IMR-90 (cell line): ENCODE measurements at regions not wholly inside any gene's neighbourhood (a gene's known extent, or its start where the extent isn't known, plus 50 kb on each side); places are given as distances from the start of the nearest gene placed in this dataset.

Source experiments
- ATAC-seq: fragments of 200-7000 bp; cut with Tn5 transposase; 2 replicates; pipeline ENCODE4 v1.9.1; 2020; ENCODE audit warnings: low read depth, mild to moderate bottlenecking, moderate library complexity
- BruUV-seq: library from RNA; stranded (reverse); fragments of 400-500 nt; replicated peaks from 2 replicates; lab custom pipeline; 2021; lab: Mats Ljungman, UMichigan
- CTCF ChIA-PET: fragments of 300-600 bp; formaldehyde crosslinking; extraction: SDS; loops from one replicate; lab custom pipeline; 2021; ENCODE audit warnings: antibody characterized with exemption; lab: Yijun Ruan, JAX
- POLR2A ChIA-PET: fragments of 300-600 bp; sonication (Branson Sonifier 250); formaldehyde crosslinking; loops from one replicate; lab custom pipeline; 2022; ENCODE audit warnings: antibody characterized with exemption; ENCODE audit not compliant: unreplicated experiment; lab: Charles Lee
- DNase-seq: peaks from one replicate; pipeline ENCODE4 v3.0.0; 2013
- H2AFZ ChIP-seq: replicated peaks from 2 replicates; pipeline ENCODE3; 2013; ENCODE audit warnings: low read length, mild to moderate bottlenecking; ENCODE audit not compliant: poor library complexity
- H2AK5ac ChIP-seq: 2 replicates; pipeline ENCODE4 v1.6.1; 2013; ENCODE audit warnings: low read depth, low read length, inconsistent platforms
- H2AK9ac ChIP-seq: replicated peaks from 2 replicates; pipeline ENCODE3; 2013; ENCODE audit warnings: mild to moderate bottlenecking, low read depth, low read length, moderate library complexity; ENCODE audit not compliant: poor library complexity
- H2BK120ac ChIP-seq: 2 replicates; pipeline ENCODE4 v1.6.1; 2013; ENCODE audit warnings: low read depth, low read length, inconsistent platforms
- H2BK15ac ChIP-seq: 3 replicates; pipeline ENCODE4 v1.6.1; 2013; ENCODE audit warnings: low read depth, low read length, inconsistent platforms
- H2BK20ac ChIP-seq: 2 replicates; pipeline ENCODE4 v1.6.1; 2013; ENCODE audit warnings: low read depth, mild to moderate bottlenecking, inconsistent platforms, low read length, moderate library complexity
- H2BK5ac ChIP-seq: 2 replicates; pipeline ENCODE4 v1.6.1; 2013; ENCODE audit warnings: mild to moderate bottlenecking, low read depth, low read length, inconsistent platforms; ENCODE audit not compliant: poor library complexity, severe bottlenecking
- H3K14ac ChIP-seq: replicated peaks from 2 replicates; pipeline ENCODE4 v1.6.1; 2013; ENCODE audit warnings: low read depth, low read length, inconsistent platforms
- H3K18ac ChIP-seq: 2 replicates; pipeline ENCODE4 v1.6.1; 2013; ENCODE audit warnings: low read depth, low read length, control low read depth
- H3K23ac ChIP-seq: 2 replicates; pipeline ENCODE4 v1.6.1; 2013; ENCODE audit warnings: low read depth, low read length, inconsistent platforms
- H3K27ac ChIP-seq: 2 replicates; pipeline ENCODE4 v1.5.1; 2013; ENCODE audit warnings: mild to moderate bottlenecking, control low read depth, low read length; ENCODE audit not compliant: insufficient read depth
- H3K27me3 ChIP-seq: 2 replicates; pipeline ENCODE4 v1.6.1; 2013; ENCODE audit warnings: low read length; ENCODE audit not compliant: control insufficient read depth, insufficient read depth
- H3K36me3 ChIP-seq: 2 replicates; pipeline ENCODE4 v1.6.1; 2013; ENCODE audit warnings: low read length, mixed read lengths; ENCODE audit not compliant: control insufficient read depth, insufficient read depth
- H3K4ac ChIP-seq: 2 replicates; pipeline ENCODE4 v1.6.1; 2013; ENCODE audit warnings: low read depth, low read length, inconsistent platforms
- H3K4me1 ChIP-seq: 2 replicates; pipeline ENCODE4 v1.6.1; 2013; ENCODE audit warnings: low read length, mixed read lengths; ENCODE audit not compliant: control insufficient read depth, insufficient read depth
- H3K4me2 ChIP-seq: 2 replicates; pipeline ENCODE4 v1.6.1; 2013; ENCODE audit warnings: low read depth, mild to moderate bottlenecking, control low read depth, low read length, moderate library complexity
- H3K4me3 ChIP-seq: 2 replicates; pipeline ENCODE4 v1.5.1; 2013; ENCODE audit warnings: low read depth, mild to moderate bottlenecking, control low read depth, low read length, moderate library complexity; ENCODE audit not compliant: insufficient read depth
- H3K56ac ChIP-seq: 2 replicates; pipeline ENCODE4 v1.6.1; 2013; ENCODE audit warnings: low read length, inconsistent platforms; ENCODE audit not compliant: insufficient read depth; ENCODE audit errors: extremely low read depth
- H3K79me1 ChIP-seq, 2 experiments: 2 replicates each; pipeline ENCODE4 v1.6.1; 2013; ENCODE audit warnings: low read length in 2 of 2, inconsistent platforms in 1 of 2, low read depth in 1 of 2
- H3K9ac ChIP-seq: 2 replicates; pipeline ENCODE4 v1.6.1; 2013; ENCODE audit warnings: low read depth, low read length, control low read depth
- H3K9me1 ChIP-seq: 2 replicates; pipeline ENCODE4 v1.6.1; 2013; ENCODE audit warnings: low read length, inconsistent platforms; ENCODE audit not compliant: insufficient read depth
- H3K9me3 ChIP-seq: 2 replicates; pipeline ENCODE4 v1.6.1; 2013; ENCODE audit warnings: low read length; ENCODE audit not compliant: control insufficient read depth, insufficient read depth
- H4K20me1 ChIP-seq: 2 replicates; pipeline ENCODE4 v1.6.1; 2013; ENCODE audit warnings: low read length, inconsistent platforms; ENCODE audit not compliant: insufficient read depth
- H4K5ac ChIP-seq: 2 replicates; pipeline ENCODE4 v1.6.1; 2013; ENCODE audit warnings: mild to moderate bottlenecking, low read depth, low read length, control low read depth
- H4K8ac ChIP-seq, 2 experiments: 2 replicates each; pipeline ENCODE4 v1.6.1; 2013; ENCODE audit warnings: low read depth in 2 of 2, low read length in 2 of 2, control low read depth in 1 of 2, inconsistent platforms in 1 of 2
- H4K91ac ChIP-seq: 2 replicates; pipeline ENCODE4 v1.6.1; 2013; ENCODE audit warnings: low read depth, low read length, inconsistent platforms; ENCODE audit not compliant: insufficient read depth
- CEBPB ChIP-seq: IDR thresholded peaks from 2 replicates; pipeline ENCODE4 v1.6.1; 2012; ENCODE audit warnings: low read depth, low read length, improper control_type of control experiment
- MAZ ChIP-seq: IDR thresholded peaks from 2 replicates; pipeline ENCODE4 v1.6.1; 2012; ENCODE audit warnings: low read depth, mild to moderate bottlenecking, low read length, improper control_type of control experiment, moderate library complexity, borderline replicate concordance
- WGBS, 2 experiments: methylation state at CpG; one replicate each; pipeline versions ENCODE4 v1.1.5 to v1.1.7; 2013; ENCODE audit warnings: missing lambda C conversion rate in 2 of 2; ENCODE audit not compliant: insufficient read length in 1 of 2; ENCODE audit errors: extremely low coverage in 2 of 2; 5-methylcytosine and 5-hydroxymethylcytosine counted together
- dilution Hi-C: fragments of 300-500 bp; cut with HindIII; formaldehyde crosslinking; loops from one replicate; pipeline ENCODE4 v1.14.3; 2018; ENCODE audit warnings: low sequenced_read_pairs; ENCODE audit not compliant: unreplicated experiment
- in situ Hi-C: fragments of 300-500 bp; cut with MboI; formaldehyde crosslinking; loops from 3 replicates; pipeline ENCODE4 v1.14.3; 2019; ENCODE audit warnings: low sequenced_read_pairs, inconsistent platforms, mixed read lengths
- intact Hi-C: fragments of 100-400 bp; cut with micrococcal nuclease; formaldehyde crosslinking; loops from 2 replicates; pipeline ENCODE4 v1.10.0; 2022
- TF ChIP-seq, protein P1 (sequence below): conservative IDR thresholded peaks from 2 replicates; pipeline ENCODE4 v1.5.1; 2012; ENCODE audit warnings: mild to moderate bottlenecking, low read depth, low read length, improper control_type of control experiment

DNA sequence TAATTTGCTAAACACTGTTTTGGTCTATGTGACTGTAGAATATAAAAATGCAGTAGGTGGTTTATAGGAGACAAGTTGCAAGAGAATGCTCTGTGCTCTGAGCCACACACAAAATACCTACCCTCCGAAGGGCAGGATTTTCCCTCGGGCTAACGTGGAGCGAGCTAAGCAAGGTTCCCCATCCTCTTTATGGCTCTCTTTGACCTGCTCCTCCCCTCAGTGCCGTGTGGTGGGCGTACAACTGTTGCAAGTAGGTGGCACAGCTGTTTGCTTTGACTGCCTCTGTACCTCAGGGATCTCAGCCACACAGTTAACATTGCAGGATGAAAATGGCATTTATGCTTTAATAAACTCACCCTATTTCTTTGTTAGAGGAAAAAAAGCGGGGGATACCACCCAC, 339.1 kb downstream of the SATB1 start:
- H3K9ac ChIP-seq, result no peak overlapping the region
- no peak overlapping the region for H3K18ac ChIP-seq
- H2AK9ac ChIP-seq, result no peak overlapping the region
- H2BK20ac ChIP-seq, result no peak overlapping the region
- H2AK5ac ChIP-seq, result no peak overlapping the region
- no peak for ATAC-seq
- intact Hi-C loops (no loop called here), in situ Hi-C loops (no loop called here), dilution Hi-C loops (no loop called here)
- H2BK5ac ChIP-seq, result no peak overlapping the region
- H4K91ac ChIP-seq, result no peak overlapping the region
- H3K79me1 ChIP-seq, result no peaks in the 10 kb centered on the region
- no peak overlapping the region for H3K4me2 ChIP-seq
- BruUV-seq, result no TSS peak
- POLR2A ChIA-PET, result no interaction called here
- DNase-seq, result no peak
- H3K9me3 ChIP-seq, result no peaks in the 10 kb centered on the region
- no peak overlapping the region for H3K27ac ChIP-seq
- no peak overlapping the region for H3K4me3 ChIP-seq
- no CpG with 5 or more reads among the region's 7 CpGs for WGBS, 2 experiments
- no peaks in the 10 kb centered on the region for H3K4me1 ChIP-seq
- H3K36me3 ChIP-seq, result no peaks in the 10 kb centered on the region
- H3K9me1 ChIP-seq, result no peaks in the 10 kb centered on the region
- H3K23ac ChIP-seq, result no peak overlapping the region
- H2BK120ac ChIP-seq, result no peak overlapping the region
- no peaks in the 10 kb centered on the region for H4K20me1 ChIP-seq
- no peak overlapping the region for H3K4ac ChIP-seq
- H3K56ac ChIP-seq, result no peak overlapping the region
- H2BK15ac ChIP-seq, result no peak overlapping the region
- TF ChIP-seq CEBPB (no peak), MAZ (no peak)
- TF ChIP-seq, protein P1, sequence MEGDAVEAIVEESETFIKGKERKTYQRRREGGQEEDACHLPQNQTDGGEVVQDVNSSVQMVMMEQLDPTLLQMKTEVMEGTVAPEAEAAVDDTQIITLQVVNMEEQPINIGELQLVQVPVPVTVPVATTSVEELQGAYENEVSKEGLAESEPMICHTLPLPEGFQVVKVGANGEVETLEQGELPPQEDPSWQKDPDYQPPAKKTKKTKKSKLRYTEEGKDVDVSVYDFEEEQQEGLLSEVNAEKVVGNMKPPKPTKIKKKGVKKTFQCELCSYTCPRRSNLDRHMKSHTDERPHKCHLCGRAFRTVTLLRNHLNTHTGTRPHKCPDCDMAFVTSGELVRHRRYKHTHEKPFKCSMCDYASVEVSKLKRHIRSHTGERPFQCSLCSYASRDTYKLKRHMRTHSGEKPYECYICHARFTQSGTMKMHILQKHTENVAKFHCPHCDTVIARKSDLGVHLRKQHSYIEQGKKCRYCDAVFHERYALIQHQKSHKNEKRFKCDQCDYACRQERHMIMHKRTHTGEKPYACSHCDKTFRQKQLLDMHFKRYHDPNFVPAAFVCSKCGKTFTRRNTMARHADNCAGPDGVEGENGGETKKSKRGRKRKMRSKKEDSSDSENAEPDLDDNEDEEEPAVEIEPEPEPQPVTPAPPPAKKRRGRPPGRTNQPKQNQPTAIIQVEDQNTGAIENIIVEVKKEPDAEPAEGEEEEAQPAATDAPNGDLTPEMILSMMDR, result no peak
- no peak overlapping the region for H4K5ac ChIP-seq
- H3K27me3 ChIP-seq, result no peaks in the 10 kb centered on the region; the same call in 1 of the 2 replicates
- no peak overlapping the region for H4K8ac ChIP-seq
- H3K14ac ChIP-seq, result no peak overlapping the region
- CTCF ChIA-PET, result no interaction called here
- no peak overlapping the region for H2AFZ ChIP-seq
